Rectal smooth muscle tissue (tissue), 1 donor: ENCODE measurements at regions not wholly inside any gene's neighbourhood (a gene's known extent, or its start where the extent isn't known, plus 50 kb on each side); places are given as distances from the start of the nearest gene placed in this dataset.

Source experiments
- H3K27ac ChIP-seq: one replicate; pipeline ENCODE4 v1.7.0; 2013; ENCODE audit warnings: low read depth, low read length, inconsistent platforms
- H3K27me3 ChIP-seq: one replicate; pipeline ENCODE4 v1.7.0; 2013; ENCODE audit warnings: low read length; ENCODE audit not compliant: control insufficient read depth, insufficient read depth
- H3K36me3 ChIP-seq: one replicate; pipeline ENCODE4 v1.7.0; 2013; ENCODE audit warnings: low read length; ENCODE audit not compliant: control insufficient read depth, insufficient read depth
- H3K4me1 ChIP-seq: one replicate; pipeline ENCODE4 v1.7.0; 2013; ENCODE audit warnings: low read length; ENCODE audit not compliant: control insufficient read depth, insufficient read depth
- H3K4me3 ChIP-seq: one replicate; pipeline ENCODE4 v1.7.0; 2013; ENCODE audit warnings: low read length
- H3K9ac ChIP-seq: one replicate; pipeline ENCODE4 v1.7.0; 2013; ENCODE audit warnings: low read length

DNA sequence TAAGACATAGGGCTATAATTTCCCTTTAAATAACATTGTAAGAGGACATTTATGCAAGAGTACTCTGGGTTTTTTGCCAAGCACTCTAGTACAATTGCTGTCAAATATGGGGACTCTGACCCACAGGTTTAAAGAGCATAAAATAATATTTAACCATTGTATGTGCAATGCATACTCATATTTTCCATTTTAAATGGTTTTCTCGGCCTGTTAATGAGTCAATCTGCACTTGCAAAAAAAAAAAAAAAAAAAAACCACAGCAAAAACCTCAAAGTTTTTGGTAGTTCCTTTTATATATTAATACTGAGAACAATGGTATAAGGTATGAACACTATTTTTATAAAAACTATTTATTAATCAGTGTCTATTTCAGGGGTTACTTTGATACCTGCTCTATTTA, 304.0 kb upstream of the CBLB start:
- Histone ChIP-seq H3K9ac (no peak overlapping the region), H3K4me3 (no peak overlapping the region), H3K27me3 (no peaks in the 10 kb centered on the region), H3K27ac (no peak overlapping the region), H3K36me3 (no peaks in the 10 kb centered on the region), H3K4me1 (no peaks in the 10 kb centered on the region)

DNA sequence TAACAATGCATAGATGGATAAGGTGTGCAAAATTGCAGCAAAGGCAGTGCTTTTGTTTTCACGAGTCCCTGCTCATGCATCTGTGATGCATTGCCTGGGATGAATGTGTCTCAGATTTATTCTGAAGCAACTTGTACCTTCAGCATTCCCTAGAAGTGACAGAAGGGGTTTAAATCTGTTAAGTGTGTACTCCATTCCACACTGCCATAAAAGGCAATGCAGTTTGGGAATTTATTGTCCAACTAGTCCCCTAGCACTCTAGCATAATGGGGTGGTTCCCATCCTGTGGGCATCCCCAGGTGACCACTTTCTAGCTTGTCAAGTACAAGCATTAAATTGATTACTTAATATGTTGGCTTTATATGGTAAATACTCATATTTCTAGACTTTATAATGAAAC, 306.5 kb upstream of the CBLB start:
- Histone ChIP-seq H3K36me3 (no peaks in the 10 kb centered on the region), H3K4me3 (no peak overlapping the region), H3K27ac (no peak overlapping the region), H3K4me1 (no peaks in the 10 kb centered on the region), H3K27me3 (no peaks in the 10 kb centered on the region), H3K9ac (no peak overlapping the region)

DNA sequence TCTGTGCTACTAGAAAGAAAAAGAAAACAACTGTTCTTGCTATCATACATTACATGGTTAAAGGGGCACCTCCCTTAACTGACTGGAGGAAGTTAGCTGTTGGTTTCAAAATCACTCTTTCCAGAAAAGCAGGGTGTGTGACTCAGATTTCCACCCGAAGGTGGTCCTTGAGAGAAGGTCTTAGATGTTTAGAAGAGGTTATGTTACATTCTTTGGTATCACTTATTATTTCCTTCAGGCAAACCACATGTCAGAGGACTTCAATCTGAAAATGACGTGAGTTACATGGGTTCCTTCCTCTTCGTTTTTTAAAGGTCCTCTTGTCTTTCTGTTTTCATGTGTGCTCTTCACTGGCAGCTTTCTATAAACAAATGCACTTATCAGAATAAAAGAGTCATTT, 307.9 kb upstream of the CBLB start:
- no peak overlapping the region for H3K4me3 ChIP-seq
- no peaks in the 10 kb centered on the region for H3K36me3 ChIP-seq
- no peaks in the 10 kb centered on the region for H3K4me1 ChIP-seq
- no peaks in the 10 kb centered on the region for H3K27me3 ChIP-seq
- H3K9ac ChIP-seq = no peak overlapping the region
- H3K27ac ChIP-seq = no peak overlapping the region

DNA sequence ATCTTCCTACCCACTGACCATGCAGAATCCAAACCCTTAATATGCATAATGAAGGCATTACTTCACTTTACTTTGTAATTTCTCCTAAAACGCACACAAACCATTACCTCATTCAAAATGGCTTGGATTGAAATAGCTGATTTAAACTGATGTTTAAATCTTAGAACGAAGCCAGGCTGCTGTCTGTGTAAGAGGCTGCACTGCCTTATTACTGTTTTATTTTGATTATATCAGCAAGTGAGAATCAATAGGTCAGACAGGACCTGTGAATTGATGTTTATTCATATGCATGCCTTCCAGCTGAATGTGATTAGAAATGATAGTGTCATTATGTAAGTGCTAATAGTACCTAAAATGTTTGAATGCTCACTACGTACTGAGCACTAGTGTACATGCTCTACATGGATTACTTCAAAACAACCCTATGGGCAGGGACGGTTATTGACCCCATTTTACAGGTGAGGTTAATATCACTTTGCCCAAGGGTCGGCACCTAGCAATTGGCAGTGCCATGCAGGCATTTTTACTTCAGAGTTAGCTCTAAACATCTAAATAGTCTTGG, 314.2 kb upstream of the CBLB start:
- no peak overlapping the region for H3K4me3 ChIP-seq
- H3K9ac ChIP-seq = no peak overlapping the region
- no peak overlapping the region for H3K27ac ChIP-seq
- no peaks in the 10 kb centered on the region for H3K27me3 ChIP-seq
- H3K36me3 ChIP-seq = no peaks in the 10 kb centered on the region
- H3K4me1 ChIP-seq = no peaks in the 10 kb centered on the region

DNA sequence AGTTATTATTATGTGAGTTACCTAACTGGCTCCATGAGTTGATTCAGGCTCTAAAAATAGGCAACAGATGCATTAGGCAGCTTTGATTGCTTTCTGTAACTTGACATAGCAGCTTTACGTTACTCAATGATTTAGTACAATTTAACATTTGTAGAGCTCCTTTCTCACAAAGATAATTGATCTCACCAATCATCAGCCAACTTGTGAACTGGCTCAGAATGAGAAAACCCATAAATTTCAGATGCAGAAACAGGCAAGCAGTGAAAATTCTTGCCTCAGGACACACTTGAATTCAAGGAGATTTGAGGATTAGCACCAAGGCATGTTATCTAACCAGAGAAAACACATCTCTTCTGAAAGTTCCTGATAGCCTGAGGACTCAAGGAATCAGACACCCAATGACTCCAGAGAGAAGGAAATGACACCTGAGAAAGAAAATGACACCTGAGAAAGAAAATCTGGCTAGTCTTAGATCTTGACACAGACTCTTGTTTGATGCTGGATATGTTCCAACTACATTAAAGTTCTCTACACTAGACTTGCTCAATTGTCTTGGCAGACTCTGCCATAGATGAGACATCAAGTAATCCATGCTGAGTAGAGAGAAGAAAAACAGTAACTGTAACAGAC, 315.1 kb upstream of the CBLB start:
- Histone ChIP-seq H3K27ac (no peak overlapping the region), H3K4me1 (no peaks in the 10 kb centered on the region), H3K9ac (no peak overlapping the region), H3K36me3 (no peaks in the 10 kb centered on the region), H3K4me3 (no peak overlapping the region), H3K27me3 (no peaks in the 10 kb centered on the region)

GRCh38 chr3:106184540-106185457, 316.0 kb upstream of the CBLB start:
- no peak overlapping the region for H3K4me3 ChIP-seq
- H3K36me3 ChIP-seq = no peaks in the 10 kb centered on the region
- H3K27me3 ChIP-seq = no peaks in the 10 kb centered on the region
- H3K9ac ChIP-seq = no peak overlapping the region
- no peaks in the 10 kb centered on the region for H3K4me1 ChIP-seq
- H3K27ac ChIP-seq = no peak overlapping the region

DNA sequence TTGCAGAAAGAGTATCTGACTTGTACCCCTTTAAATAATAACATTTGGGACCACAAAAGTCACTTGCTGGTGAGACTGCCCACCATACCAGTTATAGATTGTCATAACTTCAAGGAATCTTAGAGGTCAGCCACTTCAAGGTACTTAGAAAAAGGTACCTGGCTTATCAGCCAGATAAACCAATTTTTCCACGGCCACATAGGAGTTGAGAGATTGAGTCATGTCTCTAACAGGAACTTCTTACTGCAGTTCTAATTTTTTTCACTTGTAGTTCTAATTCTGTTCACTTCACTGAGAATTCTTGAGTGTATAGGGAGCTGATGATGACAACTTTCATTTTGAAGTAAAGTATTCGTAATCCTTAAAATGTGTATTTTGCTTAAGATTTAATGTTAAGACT, 317.1 kb upstream of the CBLB start:
- no peaks in the 10 kb centered on the region for H3K36me3 ChIP-seq
- no peak overlapping the region for H3K4me3 ChIP-seq
- no peaks in the 10 kb centered on the region for H3K27me3 ChIP-seq
- H3K27ac ChIP-seq = no peak overlapping the region
- H3K4me1 ChIP-seq = no peaks in the 10 kb centered on the region
- H3K9ac ChIP-seq = no peak overlapping the region

DNA sequence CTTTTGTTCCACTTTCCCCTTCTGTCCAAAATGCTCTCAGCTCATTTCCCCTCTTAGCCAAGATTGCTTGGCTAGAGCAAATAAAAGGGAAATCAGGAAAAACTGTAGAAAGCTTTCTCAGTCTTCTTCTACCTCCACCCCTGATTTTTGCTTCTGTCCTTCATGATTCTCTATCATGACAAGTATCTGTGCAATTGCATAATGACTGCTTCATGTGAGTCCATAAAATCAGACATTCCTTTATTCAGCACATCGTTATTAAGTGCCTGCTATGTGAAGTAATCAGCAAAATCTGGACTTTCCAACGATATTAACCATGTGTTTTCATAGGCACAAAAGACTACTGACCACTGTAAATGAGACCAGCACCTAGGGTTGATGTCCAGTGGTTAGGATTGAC, 321.5 kb upstream of the CBLB start:
- no peak overlapping the region for H3K9ac ChIP-seq
- no peaks in the 10 kb centered on the region for H3K4me1 ChIP-seq
- H3K27me3 ChIP-seq = no peaks in the 10 kb centered on the region
- H3K36me3 ChIP-seq = no peaks in the 10 kb centered on the region
- no peak overlapping the region for H3K27ac ChIP-seq
- no peak overlapping the region for H3K4me3 ChIP-seq

GRCh38 chr3:106191211-106191610, 322.4 kb upstream of the CBLB start:
- Histone ChIP-seq H3K27ac (no peak overlapping the region), H3K4me3 (no peak overlapping the region), H3K27me3 (no peaks in the 10 kb centered on the region), H3K36me3 (no peaks in the 10 kb centered on the region), H3K4me1 (no peaks in the 10 kb centered on the region), H3K9ac (no peak overlapping the region)

- no peaks in the 10 kb centered on the region for H3K27me3 ChIP-seq
Observed at GRCh38 chr3:106191913-106192312, 323.1 kb upstream of the CBLB start.

DNA sequence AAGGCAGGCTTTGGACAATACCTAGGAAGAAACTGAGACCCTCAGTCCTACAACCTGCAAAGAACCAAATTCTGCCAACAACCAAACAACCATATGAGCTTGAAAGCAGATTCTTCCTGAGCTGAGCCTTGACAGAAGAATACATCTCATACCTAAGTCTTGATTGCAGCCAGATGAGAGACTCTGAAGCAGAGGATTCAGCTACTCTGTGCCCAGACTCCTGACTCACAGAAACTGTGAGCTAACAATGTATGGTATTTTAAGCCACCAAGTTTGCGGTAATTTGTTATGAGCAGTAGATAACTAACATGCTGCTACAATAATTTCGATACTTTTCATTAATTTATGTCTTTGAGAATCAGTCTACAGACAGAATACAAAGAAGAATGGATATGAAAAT, 325.1 kb upstream of the CBLB start:
- Histone ChIP-seq H3K36me3 (no peaks in the 10 kb centered on the region), H3K27ac (no peak overlapping the region), H3K27me3 (no peaks in the 10 kb centered on the region), H3K9ac (no peak overlapping the region), H3K4me3 (no peak overlapping the region), H3K4me1 (no peaks in the 10 kb centered on the region)

More at GRCh38 chr3:106191913-106192312, 323.1 kb upstream of the CBLB start:
- Histone ChIP-seq H3K4me3 (no peak overlapping the region), H3K9ac (no peak overlapping the region), H3K36me3 (no peaks in the 10 kb centered on the region), H3K27ac (no peak overlapping the region), H3K4me1 (no peaks in the 10 kb centered on the region)

DNA sequence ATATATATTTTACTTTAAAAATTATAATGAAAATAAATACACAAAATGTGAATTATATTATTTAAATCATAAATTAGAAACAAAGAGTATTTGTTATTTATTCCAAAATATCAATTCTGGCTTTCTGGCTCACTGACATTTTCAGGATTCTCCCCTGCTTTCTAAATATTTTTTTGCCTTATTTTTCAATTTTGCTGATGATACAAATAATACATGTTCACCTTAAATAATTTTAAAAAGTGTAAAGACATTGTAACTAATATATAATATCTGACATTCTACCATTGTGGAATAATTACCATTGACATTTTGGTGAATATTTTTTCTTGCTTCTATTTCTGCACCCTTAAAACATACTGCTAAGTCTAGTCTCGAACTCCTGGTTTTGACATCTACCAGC, 325.9 kb upstream of the CBLB start:
- Histone ChIP-seq H3K4me1 (no peaks in the 10 kb centered on the region), H3K27ac (no peak overlapping the region), H3K27me3 (no peaks in the 10 kb centered on the region), H3K9ac (no peak overlapping the region), H3K36me3 (no peaks in the 10 kb centered on the region), H3K4me3 (no peak overlapping the region)
